ENCODE measurements at regions not wholly inside any gene's neighbourhood (a gene's known extent, or its start where the extent isn't known, plus 50 kb on each side); places are given as distances from the start of the nearest gene placed in this dataset.
"Not testable (repeated sequence)": the region's sequence is repeated elsewhere in the genome, so short reads cannot be mapped to it uniquely, and the experiment has no call there.

DNA sequence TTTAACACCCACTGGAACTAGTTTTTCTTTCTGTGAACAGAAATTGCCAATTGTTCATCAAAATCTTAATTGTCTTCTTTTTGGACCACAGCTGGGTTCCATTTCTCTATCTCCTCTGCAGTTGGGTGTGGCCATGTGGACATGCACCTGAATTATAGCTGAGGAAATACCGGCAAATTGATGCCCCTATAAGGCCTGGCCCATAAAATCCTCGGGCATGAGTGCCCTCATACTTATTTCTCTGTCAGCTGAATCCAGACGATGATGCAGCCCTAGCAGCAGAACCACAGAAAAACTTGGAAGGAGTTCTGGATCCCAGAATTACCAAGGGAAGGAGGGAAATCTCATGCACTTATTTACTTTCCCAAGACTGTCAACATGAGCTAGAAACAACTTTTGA lies 249.0 kb downstream of the CYRIA start:
- Histone ChIP-seq H3K4me1 (ENCODE audit: control insufficient read depth, insufficient read depth, low read length) (no peaks in the 10 kb centered on the region), H3K27ac (ENCODE audit: extremely low read depth, low read depth, low read length) (no peak overlapping the region), H3K9me3 (ENCODE audit: control insufficient read depth, insufficient read depth, low read depth, low read length) (no peaks in the 10 kb centered on the region), H3K36me3 (ENCODE audit: control insufficient read depth in 2 of 2, insufficient read depth in 1 of 2, low read length in 2 of 2) (no peaks in the 10 kb centered on the region), H3K4me3 (ENCODE audit: low read depth, low read length) (no peak overlapping the region)
- ChIA-PET POLR2A (no interaction called here), CTCF (interaction anchor here (0.6 kb wide), 1 partner anchor 1458 kb away, joined by 3 read pairs; no protein-coding TSS in a partner anchor)
- TF ChIP-seq ZNF335 (tag by site-specific recombination; conservative IDR thresholded peaks at IDR 0.05) (no peak), ZNF266 (tag by site-specific recombination; IDR thresholded peaks at IDR 0.05; ENCODE audit: low read depth) (no peak), SP3 (tag by site-specific recombination; IDR thresholded peaks at IDR 0.05) (no peak), ZNF585B (tag by site-specific recombination; IDR thresholded peaks at IDR 0.05) (no peak), ZNF660 (tag by site-specific recombination; IDR thresholded peaks at IDR 0.05) (no peak), ZNF132 (tag by site-specific recombination; IDR thresholded peaks at IDR 0.05; ENCODE audit: borderline replicate concordance) (no peak), GFI1B (tag by site-specific recombination; IDR thresholded peaks at IDR 0.05) (no peak), ZNF19 (tag by site-specific recombination; IDR thresholded peaks at IDR 0.05; ENCODE audit: low read depth) (no peak), KLF16 (tag by site-specific recombination; IDR thresholded peaks at IDR 0.05) (no peak)
- TF ChIP-seq, protein P1, sequence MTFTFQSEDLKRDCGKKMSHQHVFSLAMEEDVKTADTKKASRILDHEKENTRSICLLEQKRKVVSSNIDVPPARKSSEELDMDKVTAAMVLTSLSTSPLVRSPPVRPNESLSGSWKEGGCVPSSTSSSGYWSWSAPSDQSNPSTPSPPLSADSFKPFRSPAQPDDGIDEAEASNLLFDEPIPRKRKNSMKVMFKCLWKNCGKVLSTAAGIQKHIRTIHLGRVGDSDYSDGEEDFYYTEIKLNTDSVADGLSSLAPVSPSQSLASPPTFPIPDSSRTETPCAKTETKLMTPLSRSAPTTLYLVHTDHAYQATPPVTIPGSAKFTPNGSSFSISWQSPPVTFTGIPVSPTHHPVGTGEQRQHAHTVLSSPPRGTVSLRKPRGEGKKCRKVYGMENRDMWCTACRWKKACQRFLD (tag by site-specific recombination; IDR thresholded peaks at IDR 0.05): no peak
- TF ChIP-seq, protein P2, sequence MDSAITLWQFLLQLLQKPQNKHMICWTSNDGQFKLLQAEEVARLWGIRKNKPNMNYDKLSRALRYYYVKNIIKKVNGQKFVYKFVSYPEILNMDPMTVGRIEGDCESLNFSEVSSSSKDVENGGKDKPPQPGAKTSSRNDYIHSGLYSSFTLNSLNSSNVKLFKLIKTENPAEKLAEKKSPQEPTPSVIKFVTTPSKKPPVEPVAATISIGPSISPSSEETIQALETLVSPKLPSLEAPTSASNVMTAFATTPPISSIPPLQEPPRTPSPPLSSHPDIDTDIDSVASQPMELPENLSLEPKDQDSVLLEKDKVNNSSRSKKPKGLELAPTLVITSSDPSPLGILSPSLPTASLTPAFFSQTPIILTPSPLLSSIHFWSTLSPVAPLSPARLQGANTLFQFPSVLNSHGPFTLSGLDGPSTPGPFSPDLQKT (IDR thresholded peaks at IDR 0.05; ENCODE audit: borderline replicate concordance, low read depth, low read length): no peak
- TF ChIP-seq, protein P3, sequence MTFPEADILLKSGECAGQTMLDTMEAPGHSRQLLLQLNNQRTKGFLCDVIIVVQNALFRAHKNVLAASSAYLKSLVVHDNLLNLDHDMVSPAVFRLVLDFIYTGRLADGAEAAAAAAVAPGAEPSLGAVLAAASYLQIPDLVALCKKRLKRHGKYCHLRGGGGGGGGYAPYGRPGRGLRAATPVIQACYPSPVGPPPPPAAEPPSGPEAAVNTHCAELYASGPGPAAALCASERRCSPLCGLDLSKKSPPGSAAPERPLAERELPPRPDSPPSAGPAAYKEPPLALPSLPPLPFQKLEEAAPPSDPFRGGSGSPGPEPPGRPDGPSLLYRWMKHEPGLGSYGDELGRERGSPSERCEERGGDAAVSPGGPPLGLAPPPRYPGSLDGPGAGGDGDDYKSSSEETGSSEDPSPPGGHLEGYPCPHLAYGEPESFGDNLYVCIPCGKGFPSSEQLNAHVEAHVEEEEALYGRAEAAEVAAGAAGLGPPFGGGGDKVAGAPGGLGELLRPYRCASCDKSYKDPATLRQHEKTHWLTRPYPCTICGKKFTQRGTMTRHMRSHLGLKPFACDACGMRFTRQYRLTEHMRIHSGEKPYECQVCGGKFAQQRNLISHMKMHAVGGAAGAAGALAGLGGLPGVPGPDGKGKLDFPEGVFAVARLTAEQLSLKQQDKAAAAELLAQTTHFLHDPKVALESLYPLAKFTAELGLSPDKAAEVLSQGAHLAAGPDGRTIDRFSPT (tag by site-specific recombination; IDR thresholded peaks at IDR 0.05): no peak

DNA sequence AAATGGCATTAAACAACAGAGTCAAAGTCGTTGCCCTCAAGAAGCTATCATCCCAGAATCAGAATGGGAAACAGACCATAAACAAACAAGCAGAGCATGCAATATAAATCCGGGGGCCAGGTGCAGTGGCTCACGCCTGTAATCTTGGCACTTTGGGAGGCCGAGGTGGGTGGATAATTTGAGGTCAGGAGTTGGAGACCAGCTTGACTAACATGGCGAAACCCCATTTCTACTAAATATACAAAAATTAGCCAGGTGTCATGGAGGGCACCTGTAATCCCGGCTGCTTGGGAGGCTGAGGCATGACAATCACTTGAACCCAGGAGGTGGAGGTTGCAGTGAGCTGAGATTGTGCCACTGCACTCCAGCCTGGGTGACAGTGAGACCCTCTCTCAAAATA lies 249.8 kb downstream of the CYRIA start:
- H3K9me3 ChIP-seq (ENCODE audit: control insufficient read depth, insufficient read depth, low read depth, low read length); H3K4me3 ChIP-seq (ENCODE audit: low read depth, low read length); H3K4me1 ChIP-seq (ENCODE audit: control insufficient read depth, insufficient read depth, low read length); H3K36me3 ChIP-seq (ENCODE audit: control insufficient read depth in 2 of 2, insufficient read depth in 1 of 2, low read length in 2 of 2); POLR2A ChIA-PET; H3K27ac ChIP-seq (ENCODE audit: extremely low read depth, low read depth, low read length): not testable (repeated sequence)
- CTCF ChIA-PET: interaction anchor here (0.6 to 0.7 kb wide), 2 partner anchors 9 to 1457 kb away, joined by 3 to 4 read pairs; no protein-coding TSS in a partner anchor

DNA sequence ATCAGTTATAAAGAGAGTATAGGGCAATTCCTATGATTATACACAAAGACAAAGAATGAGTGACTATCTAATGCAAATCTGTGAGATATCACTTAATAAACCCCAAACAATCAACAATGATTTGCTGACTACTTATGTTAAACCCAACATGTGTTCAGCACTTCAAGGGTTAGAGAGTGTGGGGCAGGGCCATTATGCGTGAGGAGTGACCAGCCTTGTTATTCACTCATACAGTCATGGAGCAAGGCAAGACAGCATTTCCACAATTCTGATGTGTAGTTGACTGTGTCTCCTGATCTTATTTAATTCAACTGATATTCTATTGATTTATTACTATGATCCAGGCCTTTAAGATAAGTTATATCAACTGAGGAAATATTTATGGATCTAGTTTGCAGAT lies 251.7 kb downstream of the CYRIA start:
- Histone ChIP-seq H3K27ac (ENCODE audit: extremely low read depth, low read depth, low read length) (no peak overlapping the region), H3K4me1 (ENCODE audit: control insufficient read depth, insufficient read depth, low read length) (no peaks in the 10 kb centered on the region), H3K9me3 (ENCODE audit: control insufficient read depth, insufficient read depth, low read depth, low read length) (no peaks in the 10 kb centered on the region), H3K4me3 (ENCODE audit: low read depth, low read length) (no peak overlapping the region), H3K36me3 (ENCODE audit: control insufficient read depth in 2 of 2, insufficient read depth in 1 of 2, low read length in 2 of 2) (no peaks in the 10 kb centered on the region)
- CTCF ChIA-PET: no interaction called here
- POLR2A ChIA-PET: no interaction called here
- TF ChIP-seq, protein P4, sequence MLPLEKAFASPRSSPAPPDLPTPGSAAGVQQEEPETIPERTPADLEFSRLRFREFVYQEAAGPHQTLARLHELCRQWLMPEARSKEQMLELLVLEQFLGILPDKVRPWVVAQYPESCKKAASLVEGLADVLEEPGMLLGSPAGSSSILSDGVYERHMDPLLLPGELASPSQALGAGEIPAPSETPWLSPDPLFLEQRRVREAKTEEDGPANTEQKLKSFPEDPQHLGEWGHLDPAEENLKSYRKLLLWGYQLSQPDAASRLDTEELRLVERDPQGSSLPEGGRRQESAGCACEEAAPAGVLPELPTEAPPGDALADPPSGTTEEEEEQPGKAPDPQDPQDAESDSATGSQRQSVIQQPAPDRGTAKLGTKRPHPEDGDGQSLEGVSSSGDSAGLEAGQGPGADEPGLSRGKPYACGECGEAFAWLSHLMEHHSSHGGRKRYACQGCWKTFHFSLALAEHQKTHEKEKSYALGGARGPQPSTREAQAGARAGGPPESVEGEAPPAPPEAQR (tag by site-specific recombination; IDR thresholded peaks at IDR 0.05): no peak
- TF ChIP-seq ZNF629 (tag by site-specific recombination; IDR thresholded peaks at IDR 0.05) (no peak), ZNF529 (tag by site-specific recombination; IDR thresholded peaks at IDR 0.05; ENCODE audit: insufficient replicate concordance) (no peak), ZNF214 (tag by site-specific recombination; IDR thresholded peaks at IDR 0.05; ENCODE audit: borderline replicate concordance) (no peak), ZNF175 (tag by site-specific recombination; IDR thresholded peaks at IDR 0.05) (no peak), SCRT1 (tag by site-specific recombination; IDR thresholded peaks at IDR 0.05; ENCODE audit: borderline replicate concordance) (no peak), ZNF350 (tag by site-specific recombination; IDR thresholded peaks at IDR 0.05) (no peak), KLF10 (tag by site-specific recombination; IDR thresholded peaks at IDR 0.05) (no peak)
- TF ChIP-seq, protein P5, sequence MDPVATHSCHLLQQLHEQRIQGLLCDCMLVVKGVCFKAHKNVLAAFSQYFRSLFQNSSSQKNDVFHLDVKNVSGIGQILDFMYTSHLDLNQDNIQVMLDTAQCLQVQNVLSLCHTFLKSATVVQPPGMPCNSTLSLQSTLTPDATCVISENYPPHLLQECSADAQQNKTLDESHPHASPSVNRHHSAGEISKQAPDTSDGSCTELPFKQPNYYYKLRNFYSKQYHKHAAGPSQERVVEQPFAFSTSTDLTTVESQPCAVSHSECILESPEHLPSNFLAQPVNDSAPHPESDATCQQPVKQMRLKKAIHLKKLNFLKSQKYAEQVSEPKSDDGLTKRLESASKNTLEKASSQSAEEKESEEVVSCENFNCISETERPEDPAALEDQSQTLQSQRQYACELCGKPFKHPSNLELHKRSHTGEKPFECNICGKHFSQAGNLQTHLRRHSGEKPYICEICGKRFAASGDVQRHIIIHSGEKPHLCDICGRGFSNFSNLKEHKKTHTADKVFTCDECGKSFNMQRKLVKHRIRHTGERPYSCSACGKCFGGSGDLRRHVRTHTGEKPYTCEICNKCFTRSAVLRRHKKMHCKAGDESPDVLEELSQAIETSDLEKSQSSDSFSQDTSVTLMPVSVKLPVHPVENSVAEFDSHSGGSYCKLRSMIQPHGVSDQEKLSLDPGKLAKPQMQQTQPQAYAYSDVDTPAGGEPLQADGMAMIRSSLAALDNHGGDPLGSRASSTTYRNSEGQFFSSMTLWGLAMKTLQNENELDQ (tag by site-specific recombination; IDR thresholded peaks at IDR 0.05; ENCODE audit: low read depth): no peak
- TF ChIP-seq, protein P6, sequence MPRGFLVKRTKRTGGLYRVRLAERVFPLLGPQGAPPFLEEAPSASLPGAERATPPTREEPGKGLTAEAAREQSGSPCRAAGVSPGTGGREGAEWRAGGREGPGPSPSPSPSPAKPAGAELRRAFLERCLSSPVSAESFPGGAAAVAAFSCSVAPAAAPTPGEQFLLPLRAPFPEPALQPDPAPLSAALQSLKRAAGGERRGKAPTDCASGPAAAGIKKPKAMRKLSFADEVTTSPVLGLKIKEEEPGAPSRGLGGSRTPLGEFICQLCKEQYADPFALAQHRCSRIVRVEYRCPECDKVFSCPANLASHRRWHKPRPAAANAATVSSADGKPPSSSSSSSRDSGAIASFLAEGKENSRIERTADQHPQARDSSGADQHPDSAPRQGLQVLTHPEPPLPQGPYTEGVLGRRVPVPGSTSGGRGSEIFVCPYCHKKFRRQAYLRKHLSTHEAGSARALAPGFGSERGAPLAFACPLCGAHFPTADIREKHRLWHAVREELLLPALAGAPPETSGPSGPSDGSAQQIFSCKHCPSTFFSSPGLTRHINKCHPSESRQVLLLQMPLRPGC (tag by site-specific recombination; IDR thresholded peaks at IDR 0.05): no peak
